GM18511 (cell line): ENCODE measurements at regions not wholly inside any gene's neighbourhood (a gene's known extent, or its start where the extent isn't known, plus 50 kb on each side); places are given as distances from the start of the nearest gene placed in this dataset.
"Not testable (repeated sequence)": the region's sequence is repeated elsewhere in the genome, so short reads cannot be mapped to it uniquely, and the experiment has no call there.

Experiments
- ATAC-seq: cut with Tn5 transposase; IDR thresholded peaks from one replicate; pipeline ENCODE4 v1.9.1; 2021; ENCODE audit warnings: mild to moderate bottlenecking, moderate library complexity; ENCODE audit not compliant: unreplicated experiment

GRCh38 chr4:126604268-126604867 lies 1028.4 kb upstream of the INTU start:
- peak; percentile 63 for ATAC-seq

GRCh38 chr4:126610933-126611332 lies 1021.8 kb upstream of the INTU start:
- no peak for ATAC-seq

- ATAC-seq = no peak
Observed at GRCh38 chr4:126611900-126612299, 1020.9 kb upstream of the INTU start.

- no peak for ATAC-seq
Observed at GRCh38 chr4:126614356-126614855, 1018.4 kb upstream of the INTU start.

- no peak for ATAC-seq
Observed at GRCh38 chr4:126616795-126617194, 1016.0 kb upstream of the INTU start.

- peak; percentile 44 for ATAC-seq
Observed at GRCh38 chr4:126627255-126627654, 1005.5 kb upstream of the INTU start.

- no peak for ATAC-seq
Observed at GRCh38 chr4:126628933-126629332, 1003.8 kb upstream of the INTU start.

- ATAC-seq = no peak
Observed at GRCh38 chr4:126630230-126630629, 1002.5 kb upstream of the INTU start.

- ATAC-seq = no peak
Observed at GRCh38 chr4:126633306-126633705, 999.5 kb upstream of the INTU start.

- no peak for ATAC-seq
Observed at GRCh38 chr4:126637706-126638105, 995.1 kb upstream of the INTU start.

GRCh38 chr4:126647320-126647719 lies 985.4 kb upstream of the INTU start:
- no peak for ATAC-seq

GRCh38 chr4:126647756-126648397 lies 984.9 kb upstream of the INTU start:
- ATAC-seq = no peak

- ATAC-seq = no peak
Observed at GRCh38 chr4:126658411-126658810, 974.3 kb upstream of the INTU start.

GRCh38 chr4:126661194-126661593 lies 971.6 kb upstream of the INTU start:
- ATAC-seq = no peak

GRCh38 chr4:126664839-126665238 lies 967.9 kb upstream of the INTU start:
- no peak for ATAC-seq

GRCh38 chr4:126670038-126670437 lies 962.7 kb upstream of the INTU start:
- not testable (repeated sequence) for ATAC-seq

- no peak for ATAC-seq
Observed at GRCh38 chr4:126678618-126679017, 954.1 kb upstream of the INTU start.

- no peak for ATAC-seq
Observed at GRCh38 chr4:126679303-126679702, 953.5 kb upstream of the INTU start.

- no peak for ATAC-seq
Observed at GRCh38 chr4:126682250-126682649, 950.5 kb upstream of the INTU start.

- ATAC-seq = no peak
Observed at GRCh38 chr4:126686491-126686890, 946.3 kb upstream of the INTU start.

GRCh38 chr4:126687655-126688358 lies 945.0 kb upstream of the INTU start:
- no peak for ATAC-seq

GRCh38 chr4:126691797-126692196 lies 941.0 kb upstream of the INTU start:
- ATAC-seq = no peak
